Astrocyte of the hippocampus (primary cell): ENCODE measurements at regions not wholly inside any gene's neighbourhood (a gene's known extent, or its start where the extent isn't known, plus 50 kb on each side); places are given as distances from the start of the nearest gene placed in this dataset.
A peak's percentile ranks its signal among the peaks of the same experiment; 100 is the strongest.
"Not testable (repeated sequence)": the region's sequence is repeated elsewhere in the genome, so short reads cannot be mapped to it uniquely, and the experiment has no call there.

Experiments
- DNase-seq: peaks from one replicate; pipeline ENCODE4 v3.0.0; 2011; ENCODE audit warnings: low read depth, low spot score

DNA sequence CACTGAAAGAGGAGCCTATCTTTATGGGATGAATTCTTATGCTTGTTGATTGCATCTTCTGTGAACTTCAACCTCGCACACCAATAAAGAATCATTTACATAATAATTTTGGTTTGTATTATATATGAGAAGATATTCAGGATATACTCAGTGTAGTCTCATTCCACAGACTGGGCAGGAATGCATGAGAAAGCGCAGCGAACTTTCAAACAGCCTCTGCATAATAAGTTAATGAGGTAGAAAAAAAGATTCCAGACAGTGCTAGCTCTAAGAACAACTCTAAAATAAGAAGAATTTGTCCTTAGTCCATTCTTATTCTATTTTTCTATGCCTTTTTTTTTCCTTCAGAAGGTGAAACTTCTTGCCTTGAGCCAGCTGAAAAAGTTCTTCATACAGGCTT, 224.3 kb upstream of the CTSO start:
- peak; percentile 61 for DNase-seq

DNA sequence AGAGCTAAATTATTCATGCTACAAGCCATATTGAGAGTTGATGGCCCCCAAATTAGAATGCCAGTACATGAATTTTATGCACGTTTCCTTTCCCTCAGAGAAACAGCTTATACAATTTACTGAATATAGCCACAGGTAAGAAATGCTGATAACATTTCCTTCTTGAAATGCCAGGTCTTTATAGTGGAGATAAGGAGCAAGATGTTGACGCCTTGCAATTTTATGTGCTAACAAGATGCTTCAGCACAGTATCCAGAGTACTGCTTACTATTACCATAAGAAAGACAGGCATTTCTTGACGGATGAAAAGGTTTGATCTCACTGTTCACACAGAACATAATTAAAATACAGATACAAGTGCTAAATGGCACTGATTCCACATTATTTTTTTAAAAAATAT, 223.2 kb upstream of the CTSO start:
- DNase-seq: no peak

DNA sequence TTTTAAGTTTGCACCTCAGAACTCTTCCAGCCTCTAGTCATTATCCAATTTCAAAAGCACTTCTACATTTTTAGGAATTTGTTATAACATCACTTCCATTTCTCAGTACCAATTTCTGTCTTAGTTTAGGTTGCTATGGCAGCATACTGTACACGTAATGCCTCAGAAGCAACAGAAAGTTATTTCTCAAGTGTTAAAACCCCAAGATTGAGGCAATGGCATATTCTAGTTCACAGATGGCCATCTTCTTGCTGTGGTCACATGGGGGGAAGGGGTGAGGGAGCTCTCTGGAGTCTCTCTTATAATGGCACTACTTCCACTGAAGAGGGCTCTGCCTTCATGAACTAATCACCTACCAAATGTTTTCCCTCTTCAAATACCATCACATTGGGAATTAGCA, 220.3 kb upstream of the CTSO start:
- DNase-seq: no peak

DNA sequence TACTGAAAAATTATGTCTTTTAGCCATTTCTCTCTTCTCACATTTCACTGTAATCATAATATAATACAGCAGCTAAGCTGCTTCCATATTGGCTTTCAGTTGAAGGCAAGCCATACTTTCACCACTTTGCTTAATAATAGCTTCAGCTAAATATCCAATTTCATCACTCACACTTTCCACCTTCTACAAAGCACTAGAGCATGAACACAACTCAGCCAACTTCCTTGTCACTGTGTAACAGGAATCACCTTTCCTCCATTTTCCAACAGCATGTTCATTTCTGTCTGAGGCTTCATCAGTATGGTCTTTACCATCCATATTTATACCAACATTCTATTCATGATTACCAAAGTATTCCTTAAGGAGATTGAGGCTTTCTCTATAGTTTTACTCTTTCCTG, 219.8 kb upstream of the CTSO start:
- DNase-seq: no peak

DNA sequence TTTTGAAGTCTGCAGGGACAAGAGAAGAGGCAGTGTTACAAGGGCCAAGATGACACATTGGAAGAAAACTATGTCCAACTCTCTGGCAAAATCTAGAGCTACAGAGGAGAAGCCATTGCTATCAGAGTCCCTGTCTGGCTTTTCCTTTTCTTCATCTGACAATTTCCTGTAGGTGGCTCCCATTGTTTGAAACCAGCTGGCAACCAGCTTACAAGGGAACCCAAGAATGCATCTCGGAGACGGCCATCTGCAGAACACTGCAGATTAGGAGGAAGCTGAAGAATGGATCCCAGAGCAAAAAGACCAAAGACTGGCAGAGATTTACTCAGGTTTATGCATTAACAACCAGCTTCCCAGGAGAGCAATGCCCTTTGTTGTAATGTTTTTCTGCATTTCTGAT, 216.2 kb upstream of the CTSO start:
- DNase-seq: no peak

DNA sequence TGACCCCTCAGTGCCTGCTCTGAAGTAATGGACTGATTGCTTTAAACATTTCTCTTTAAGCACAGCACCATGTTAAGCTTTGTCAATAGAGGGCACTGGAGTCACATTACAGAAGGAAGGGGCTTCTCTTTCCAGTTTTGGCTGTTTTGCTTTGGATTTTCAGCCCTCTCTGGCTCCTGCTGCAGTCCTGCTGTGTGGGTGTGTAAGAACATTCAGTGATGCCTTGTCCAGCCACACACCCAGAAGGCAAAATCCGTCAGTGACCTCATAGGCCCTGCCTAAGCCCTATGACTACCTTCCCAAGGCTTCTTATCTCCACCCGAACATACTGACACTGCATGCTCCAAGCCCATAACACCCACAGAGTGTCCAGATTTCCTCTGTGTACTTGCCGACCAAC, 215.3 kb upstream of the CTSO start:
- DNase-seq: peak; percentile 88

DNA sequence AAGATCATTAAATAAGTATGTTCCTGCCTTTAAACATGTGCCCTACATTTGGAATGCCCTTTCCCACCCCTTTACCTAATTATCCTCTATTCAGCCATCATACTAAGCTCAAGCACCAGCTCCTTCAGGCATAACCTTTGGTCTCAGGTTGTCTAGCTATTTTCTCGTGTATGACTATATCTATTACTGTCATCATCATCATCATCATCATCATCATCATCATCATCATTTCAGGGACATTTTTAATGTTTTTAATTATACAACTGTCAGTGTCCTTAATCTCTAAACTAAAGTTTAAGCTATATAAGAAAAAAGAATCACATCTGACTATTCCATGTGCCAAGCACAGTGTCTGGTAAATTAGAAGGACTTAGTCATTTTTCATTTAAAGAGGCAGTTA, 214.6 kb upstream of the CTSO start:
- DNase-seq: no peak

DNA sequence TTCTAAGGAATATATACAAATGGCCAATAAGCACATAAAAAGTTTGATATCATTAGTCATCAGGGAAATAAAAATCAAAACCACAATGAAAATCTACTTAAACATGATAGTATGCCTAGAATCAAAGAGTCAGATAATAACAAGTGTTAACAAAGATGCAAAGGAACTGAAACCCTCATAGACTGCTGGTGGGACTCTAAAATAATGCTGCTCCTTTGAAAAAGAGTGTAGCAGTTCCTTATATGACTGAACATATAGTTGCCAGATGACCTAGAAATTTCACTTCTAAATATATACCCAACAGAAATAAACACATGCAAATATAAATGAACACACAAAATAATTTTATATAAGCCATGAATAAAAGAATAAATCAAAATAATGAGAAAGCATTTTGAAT, 205.1 kb upstream of the CTSO start:
- no peak for DNase-seq

DNA sequence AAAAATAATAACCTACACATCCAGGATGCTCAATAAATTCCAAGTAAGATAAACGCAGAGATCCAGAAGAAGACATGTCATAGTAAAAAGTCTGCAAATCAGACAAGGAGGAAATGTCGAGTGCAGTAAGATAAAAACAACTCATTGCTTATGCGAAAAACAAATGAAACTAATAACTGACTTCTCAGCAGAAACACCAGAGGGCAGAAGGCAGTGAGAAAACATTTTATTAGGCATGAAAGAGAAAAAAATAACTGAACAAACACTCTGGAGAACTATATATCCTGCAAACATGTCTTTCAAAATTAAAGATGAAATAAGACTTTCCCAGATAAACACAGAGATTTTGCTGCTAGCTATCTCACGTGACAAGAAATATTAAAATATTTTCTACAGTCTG, 201.3 kb upstream of the CTSO start:
- DNase-seq: no peak

DNA sequence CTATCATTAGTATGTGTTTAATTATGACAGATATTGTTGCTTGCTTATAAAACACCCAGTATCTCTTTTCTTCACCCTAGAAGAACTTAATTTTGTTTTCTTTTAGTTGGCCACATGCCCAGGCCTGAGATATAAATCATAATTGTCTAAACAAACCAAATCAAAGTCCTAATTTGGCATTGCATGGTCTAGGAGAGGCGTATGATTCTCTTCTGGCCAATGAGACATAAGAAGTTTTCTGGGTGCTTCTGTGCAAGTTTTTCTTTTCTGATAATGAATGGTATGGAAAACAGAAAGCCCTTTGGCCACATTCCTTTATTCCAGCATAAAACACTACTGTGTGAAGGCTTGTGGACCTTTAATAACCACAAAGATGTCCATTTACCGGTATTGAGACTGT, 192.9 kb upstream of the CTSO start:
- DNase-seq: peak; percentile 15

DNA sequence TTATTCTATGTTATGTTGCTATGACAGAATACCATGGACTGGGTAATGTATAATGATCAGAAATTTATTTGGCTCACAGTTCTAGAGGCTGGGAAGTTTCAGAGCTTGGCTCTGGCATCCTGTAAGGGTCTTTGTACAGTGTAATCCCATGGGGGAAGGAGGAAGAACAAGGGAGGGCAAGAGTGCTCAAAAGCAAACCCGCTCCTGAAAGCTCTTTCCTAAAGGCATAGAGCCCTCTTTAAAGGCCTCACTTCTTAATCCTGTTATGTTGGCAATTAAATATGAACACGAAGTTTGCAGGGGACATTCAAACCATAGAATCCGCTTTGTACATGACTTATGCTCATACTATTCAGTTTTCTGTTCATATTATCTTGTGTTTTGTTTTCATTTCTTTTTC, 191.3 kb upstream of the CTSO start:
- no peak for DNase-seq

DNA sequence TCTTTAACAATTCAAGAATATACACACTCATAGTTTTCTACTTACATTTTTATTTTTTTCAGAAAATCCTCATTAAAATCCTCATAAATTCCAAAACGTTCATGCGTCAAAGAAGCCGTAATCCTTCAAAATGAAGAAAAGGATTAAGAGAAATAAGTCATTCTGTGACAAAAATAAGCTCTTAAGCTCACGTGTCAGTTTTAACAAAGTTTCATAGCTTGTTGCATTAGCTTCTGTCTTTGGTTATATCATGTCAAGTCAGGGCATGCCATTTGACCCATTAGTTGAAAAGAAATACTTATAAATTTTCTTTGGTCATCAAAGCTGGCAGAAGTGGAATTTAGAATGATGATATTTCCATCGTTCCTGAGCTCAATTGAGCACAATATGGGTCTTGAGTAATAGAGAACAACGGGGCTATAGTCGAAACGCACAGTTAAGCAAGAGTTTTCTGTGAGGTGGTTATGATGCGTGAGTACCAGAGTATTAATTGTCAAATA, 185.2 kb upstream of the CTSO start:
- DNase-seq: no peak

DNA sequence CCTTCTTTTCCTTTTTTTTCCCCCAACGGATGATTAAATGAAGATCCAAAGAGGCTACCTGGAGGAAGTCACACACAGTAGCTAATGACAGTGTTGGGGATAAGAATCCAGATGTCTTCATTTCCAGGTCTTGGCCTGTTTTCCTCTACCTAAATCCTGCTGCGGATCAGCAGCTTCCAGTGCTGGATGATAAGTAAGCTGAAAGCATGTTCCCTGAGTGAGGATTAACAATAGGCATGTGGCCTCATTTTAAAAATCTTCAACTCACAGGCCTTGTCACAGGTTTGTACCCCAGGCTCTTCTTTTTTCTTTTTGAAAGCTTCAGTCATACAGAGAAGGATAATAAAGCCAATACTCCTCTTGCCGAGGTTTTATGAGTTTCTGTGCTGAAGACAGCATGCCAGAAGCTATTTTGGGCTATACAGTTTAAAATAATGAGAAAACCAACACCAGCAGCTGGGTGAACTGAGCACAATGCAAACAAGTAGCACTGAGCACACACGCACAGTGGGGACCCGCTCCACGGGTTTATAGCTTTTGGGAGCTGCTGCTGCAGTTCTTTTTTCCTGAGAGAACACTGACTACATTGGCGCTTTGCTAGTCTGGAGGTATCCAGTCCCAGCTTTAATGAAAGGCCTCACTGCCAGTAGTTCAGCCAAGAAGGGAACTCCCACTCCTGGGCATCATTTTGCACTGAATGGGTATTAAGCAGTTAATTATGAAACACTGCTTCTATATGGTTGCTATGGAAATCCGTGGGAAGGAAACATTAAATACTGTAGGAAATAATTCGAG, 184.2 kb upstream of the CTSO start:
- DNase-seq: no peak

DNA sequence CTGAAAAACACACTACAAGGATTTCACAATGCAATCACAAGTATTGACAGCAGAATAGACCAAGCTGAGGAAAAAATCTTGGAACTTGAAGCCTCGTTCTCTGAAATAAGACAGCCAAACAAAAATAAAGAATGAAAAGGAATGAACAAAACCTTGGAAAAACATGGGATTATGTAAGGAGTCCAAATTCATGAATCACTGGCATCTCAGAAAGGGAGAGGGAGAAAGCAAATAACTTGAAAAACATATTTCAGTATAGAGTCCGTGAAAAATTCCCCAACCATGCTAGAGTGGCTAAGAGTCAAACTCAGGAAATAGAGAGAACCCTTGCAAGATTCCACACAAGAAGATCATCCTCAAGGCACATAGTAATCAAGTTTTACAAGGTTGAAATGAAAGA, 178.5 kb upstream of the CTSO start:
- DNase-seq: peak; percentile 28

DNA sequence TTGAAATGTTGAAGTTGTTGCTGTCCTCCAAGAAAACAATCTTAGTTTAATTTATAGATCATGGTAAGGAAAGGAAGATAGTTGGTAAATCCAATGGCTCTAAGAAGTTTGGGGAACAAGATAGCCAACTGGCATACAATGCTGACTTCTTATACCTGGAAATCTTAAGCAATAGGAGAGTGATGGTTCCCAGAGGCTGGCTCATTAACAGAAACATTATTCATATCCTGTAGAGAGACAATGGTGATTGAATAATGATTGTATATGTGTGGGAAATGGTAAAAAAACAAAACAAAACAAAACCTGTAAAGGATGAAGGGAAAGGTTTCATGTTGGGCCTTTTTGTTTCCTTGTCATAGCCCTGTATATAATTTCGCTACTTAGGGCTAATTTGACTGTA, 174.9 kb upstream of the CTSO start:
- DNase-seq: no peak

DNA sequence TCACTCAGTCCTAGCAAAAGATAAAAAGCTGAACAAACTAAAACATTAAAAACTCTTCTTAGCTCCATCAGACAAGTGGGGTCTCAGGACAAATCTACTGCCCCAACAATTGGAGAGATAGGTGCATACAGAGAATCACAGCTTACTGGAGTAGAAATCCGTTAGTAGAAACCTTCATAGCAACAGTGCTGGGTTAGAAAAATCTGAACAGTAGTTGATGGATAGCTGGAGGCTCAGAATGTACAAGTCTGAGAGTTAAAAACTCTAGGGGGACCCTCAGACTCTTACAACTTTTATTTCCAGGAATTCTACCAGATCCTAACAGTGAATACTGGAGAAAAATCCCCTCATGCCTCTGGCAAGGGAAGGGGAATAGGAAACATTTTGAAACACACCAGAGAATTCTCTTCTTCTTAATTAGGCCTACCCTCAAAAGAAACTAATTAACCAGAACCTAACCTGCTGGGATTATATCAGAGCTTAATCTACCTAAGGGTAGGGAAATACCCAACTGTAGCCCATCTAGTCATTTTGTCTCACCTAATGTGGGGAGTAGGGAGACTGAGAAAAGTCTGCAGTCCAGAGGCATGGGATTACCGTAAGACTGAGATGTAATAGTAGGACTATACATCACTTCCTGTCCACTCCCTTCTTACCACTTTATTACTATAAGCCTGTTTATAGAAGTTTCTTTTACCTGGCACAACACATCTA, 165.0 kb upstream of the CTSO start:
- no peak for DNase-seq

DNA sequence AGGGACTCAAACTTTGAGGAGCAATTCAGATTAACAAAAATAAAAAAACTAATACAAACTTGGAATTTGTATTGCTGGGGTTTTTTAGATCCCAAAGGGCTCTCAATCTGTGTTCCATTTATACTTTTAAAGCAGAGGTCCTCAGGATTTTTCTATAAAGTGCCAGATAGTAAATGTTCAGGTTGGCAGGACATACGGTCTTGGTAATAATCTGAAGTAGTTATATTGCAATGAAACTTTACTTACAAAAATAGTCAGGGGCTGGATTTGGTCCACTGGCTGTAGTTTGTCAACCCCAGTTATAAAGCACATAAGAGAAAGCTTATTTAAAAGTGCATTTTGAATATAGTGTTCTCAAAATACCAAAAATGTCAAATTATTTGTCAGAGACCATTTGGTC, 164.1 kb upstream of the CTSO start:
- DNase-seq: no peak

DNA sequence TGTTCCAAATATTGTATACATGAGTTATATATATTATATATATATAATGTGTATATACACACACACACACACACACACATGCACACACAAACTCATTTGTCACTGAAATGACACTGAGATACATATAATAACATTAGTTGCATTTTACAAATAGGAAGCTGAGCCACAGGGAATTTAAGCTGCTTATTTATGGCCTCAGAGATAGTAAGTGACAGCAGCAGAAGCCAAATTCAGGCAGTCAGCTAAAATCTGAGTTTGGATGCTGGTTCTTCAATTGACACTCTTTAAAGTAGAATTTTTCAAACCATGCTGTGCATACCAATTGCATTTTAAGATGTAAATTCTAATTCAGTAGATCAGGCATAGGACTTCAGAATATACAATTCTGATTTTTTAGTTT, 163.3 kb upstream of the CTSO start:
- DNase-seq: no peak

DNA sequence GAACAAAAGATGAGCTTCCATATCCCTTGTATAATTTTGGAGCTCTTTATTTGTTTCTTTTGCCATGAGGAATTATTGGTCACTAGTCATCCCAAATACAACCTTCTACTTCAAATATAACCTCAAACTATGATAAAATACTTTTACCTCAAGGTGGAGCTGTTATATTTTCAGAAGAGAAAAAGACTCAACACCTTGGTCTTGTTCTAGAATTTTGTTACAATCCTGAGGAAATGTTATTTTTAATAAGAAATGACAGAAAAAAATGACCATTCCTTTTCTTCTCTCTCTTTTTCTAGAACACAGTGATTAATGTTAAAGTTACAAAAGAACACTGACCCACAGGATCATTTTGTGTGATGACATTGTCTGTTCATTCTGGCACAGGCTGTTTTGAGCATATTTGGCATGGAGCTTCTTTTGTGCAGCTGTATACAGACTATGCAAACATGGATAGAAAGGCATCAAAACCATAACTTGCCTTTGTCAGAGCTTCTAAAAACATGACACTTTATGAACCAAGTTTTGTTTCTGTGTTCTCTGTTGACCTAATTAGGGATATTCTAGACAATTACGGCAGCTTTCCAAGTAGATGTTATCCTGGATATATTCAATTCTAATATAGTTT, 159.6 kb upstream of the CTSO start:
- DNase-seq: no peak

DNA sequence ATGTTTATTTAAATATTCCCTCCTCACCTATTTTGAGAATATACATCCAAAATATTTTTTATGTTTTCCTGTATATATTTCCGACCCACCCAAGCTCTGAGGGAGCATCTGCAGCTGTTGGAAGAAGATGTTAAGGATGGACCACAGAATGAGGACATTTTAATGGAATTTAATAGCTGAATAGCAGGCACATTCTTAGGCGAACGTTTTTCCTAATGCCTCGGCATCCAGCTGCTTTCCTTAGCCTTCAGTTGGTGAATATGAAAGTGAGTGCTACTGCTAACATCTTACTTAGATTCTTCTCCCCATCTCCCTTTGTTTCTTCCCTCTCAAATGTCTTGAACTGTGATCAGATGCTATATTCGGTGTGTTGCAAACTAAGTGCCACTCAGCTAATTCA, 158.0 kb upstream of the CTSO start:
- DNase-seq: no peak

DNA sequence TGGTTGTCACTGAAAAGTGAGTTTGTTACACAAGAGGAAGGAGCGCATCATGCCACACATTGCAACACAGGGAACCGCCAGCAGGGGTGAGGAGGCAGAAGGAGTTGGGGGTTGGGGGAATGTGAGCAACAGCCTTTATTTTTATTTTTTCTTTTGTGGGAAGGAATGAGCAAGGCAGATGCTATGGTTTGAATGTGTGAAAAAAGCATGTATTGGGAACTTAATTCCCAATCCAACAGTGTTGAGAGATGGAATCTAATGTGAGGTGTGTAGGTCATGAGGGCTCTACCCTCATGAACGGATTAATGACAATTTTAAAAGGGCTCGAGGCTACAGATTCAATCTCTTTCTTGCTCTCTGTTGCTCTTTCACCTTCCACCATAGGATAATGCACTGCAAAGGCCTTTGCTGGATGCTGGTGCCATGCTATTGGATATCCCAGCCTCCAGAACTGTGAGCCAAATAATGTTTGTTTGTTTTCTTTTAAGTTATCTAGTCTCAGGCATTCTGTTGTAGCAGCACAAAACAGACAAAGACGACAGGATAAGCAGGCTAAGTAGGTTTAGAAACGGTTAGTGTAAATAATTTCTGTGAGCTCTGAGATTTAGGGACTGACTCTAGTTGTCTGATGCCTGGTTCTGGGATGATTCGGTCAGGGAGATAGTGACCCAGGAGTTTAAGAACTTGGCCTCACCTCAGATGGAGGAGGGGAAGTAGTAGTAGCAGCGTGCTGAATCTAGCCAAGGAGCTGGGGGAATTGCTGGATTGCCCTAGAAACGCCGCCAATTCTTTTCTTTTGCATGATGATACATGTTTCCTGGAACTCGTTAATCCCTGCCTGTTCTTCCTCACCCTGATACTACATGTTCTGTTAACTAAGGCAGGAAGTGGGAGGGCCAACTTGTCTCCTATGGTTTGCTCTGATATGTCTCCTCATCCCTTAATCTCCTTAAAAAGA, 156.6 kb upstream of the CTSO start:
- DNase-seq: no peak

DNA sequence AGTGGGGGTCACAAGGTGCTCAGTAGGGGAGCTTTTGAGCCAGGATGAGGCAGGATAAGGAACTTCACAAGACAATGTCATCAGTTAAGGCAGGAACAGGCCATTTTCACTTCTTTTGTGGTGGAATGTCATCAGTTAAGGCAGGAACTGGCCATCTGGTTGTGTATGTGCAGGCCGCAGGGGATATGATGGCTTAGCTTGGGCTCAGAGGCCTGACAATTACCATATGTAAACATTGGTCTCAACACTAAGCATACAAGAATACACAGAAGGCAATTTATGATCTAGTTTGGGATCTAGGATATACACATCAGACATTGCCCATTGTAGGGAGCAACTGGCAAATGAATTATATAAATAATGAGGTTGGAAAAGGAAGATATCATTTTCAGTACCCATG, 155.4 kb upstream of the CTSO start:
- DNase-seq: not testable (repeated sequence)
